ENCODE measurements at regions not wholly inside any gene's neighbourhood (a gene's known extent, or its start where the extent isn't known, plus 50 kb on each side); places are given as distances from the start of the nearest gene placed in this dataset.

- DNase-seq (ENCODE audit: extremely low spot score) = no peak
- ChIA-PET CTCF (no interaction called here), POLR2A (no interaction called here)
- TF ChIP-seq ZNF384 (IDR thresholded peaks at IDR 0.05) (no peak), ARNT (IDR thresholded peaks at IDR 0.05) (no peak), ELF4 (IDR thresholded peaks at IDR 0.05) (no peak), HDGF (IDR thresholded peaks at IDR 0.05; ENCODE audit: borderline replicate concordance) (no peak), BHLHE40 (IDR thresholded peaks at IDR 0.05; ENCODE audit: borderline replicate concordance) (no peak), TARDBP (IDR thresholded peaks at IDR 0.05) (no peak), FOXM1 (IDR thresholded peaks at IDR 0.05; ENCODE audit: borderline replicate concordance) (no peak), CTBP1 (IDR thresholded peaks at IDR 0.05; ENCODE audit: borderline replicate concordance) (no peak), NFRKB (IDR thresholded peaks at IDR 0.05) (no peak), SP1 (IDR thresholded peaks at IDR 0.05) (no peak), FOXK2 (IDR thresholded peaks at IDR 0.05) (no peak), LEF1 (IDR thresholded peaks at IDR 0.05; ENCODE audit: borderline replicate concordance) (no peak), FOXA1 (IDR thresholded peaks at IDR 0.05) (no peak), SUZ12 (IDR thresholded peaks at IDR 0.05) (no peak), PKNOX1 (IDR thresholded peaks at IDR 0.05) (no peak), L3MBTL2 (conservative IDR thresholded peaks at IDR 0.05) (no peak)
Observed at GRCh38 chr16:56087626-56088025, 103.7 kb upstream of the GNAO1 start.

- no peak for DNase-seq (ENCODE audit: extremely low spot score)
- TF ChIP-seq TARDBP (IDR thresholded peaks at IDR 0.05) = no peak
- TF ChIP-seq ELF4 (IDR thresholded peaks at IDR 0.05) = no peak
- no peak for TF ChIP-seq L3MBTL2 (conservative IDR thresholded peaks at IDR 0.05)
- TF ChIP-seq LEF1 (IDR thresholded peaks at IDR 0.05; ENCODE audit: borderline replicate concordance) = no peak
- TF ChIP-seq ARNT (IDR thresholded peaks at IDR 0.05) = no peak
- TF ChIP-seq FOXA1 (IDR thresholded peaks at IDR 0.05) = no peak
- no peak for TF ChIP-seq SUZ12 (IDR thresholded peaks at IDR 0.05)
- CTCF ChIA-PET = no interaction called here
- POLR2A ChIA-PET = no interaction called here
Observed at GRCh38 chr16:56081371-56081770, 109.9 kb upstream of the GNAO1 start.

- ChIA-PET POLR2A (no interaction called here), CTCF (no interaction called here)
- no peak for DNase-seq (ENCODE audit: extremely low spot score)
- TF ChIP-seq TARDBP (IDR thresholded peaks at IDR 0.05) (no peak), L3MBTL2 (conservative IDR thresholded peaks at IDR 0.05) (no peak), HDGF (IDR thresholded peaks at IDR 0.05; ENCODE audit: borderline replicate concordance) (no peak), FOXM1 (IDR thresholded peaks at IDR 0.05; ENCODE audit: borderline replicate concordance) (no peak), BHLHE40 (IDR thresholded peaks at IDR 0.05; ENCODE audit: borderline replicate concordance) (no peak), ZNF384 (IDR thresholded peaks at IDR 0.05) (no peak), SUZ12 (IDR thresholded peaks at IDR 0.05) (no peak), FOXA1 (IDR thresholded peaks at IDR 0.05) (no peak), ARNT (IDR thresholded peaks at IDR 0.05) (no peak), SP1 (IDR thresholded peaks at IDR 0.05) (no peak), ELF4 (IDR thresholded peaks at IDR 0.05) (no peak), LEF1 (IDR thresholded peaks at IDR 0.05; ENCODE audit: borderline replicate concordance) (no peak), FOXK2 (IDR thresholded peaks at IDR 0.05) (no peak), CTBP1 (IDR thresholded peaks at IDR 0.05; ENCODE audit: borderline replicate concordance) (no peak), PKNOX1 (IDR thresholded peaks at IDR 0.05) (no peak), NFRKB (IDR thresholded peaks at IDR 0.05) (no peak)
Observed at GRCh38 chr16:56075732-56076388, 115.4 kb upstream of the GNAO1 start.

- ChIA-PET POLR2A (no interaction called here), CTCF (no interaction called here)
- no peak for DNase-seq (ENCODE audit: extremely low spot score)
- TF ChIP-seq PKNOX1 (IDR thresholded peaks at IDR 0.05) (0 out of 2 replicates have a peak, but pooled peaks have one; percentile 13), NFRKB (IDR thresholded peaks at IDR 0.05) (no peak)
Observed at GRCh38 chr16:56073508-56073907, 117.8 kb upstream of the GNAO1 start.

- CTCF ChIA-PET = no interaction called here
- POLR2A ChIA-PET = no interaction called here
- TF ChIP-seq HDGF (IDR thresholded peaks at IDR 0.05; ENCODE audit: borderline replicate concordance) (no peak), ZNF384 (IDR thresholded peaks at IDR 0.05) (no peak), PKNOX1 (IDR thresholded peaks at IDR 0.05) (no peak), SP1 (IDR thresholded peaks at IDR 0.05) (no peak), SUZ12 (IDR thresholded peaks at IDR 0.05) (no peak), FOXM1 (IDR thresholded peaks at IDR 0.05; ENCODE audit: borderline replicate concordance) (no peak), ELF4 (IDR thresholded peaks at IDR 0.05) (no peak), L3MBTL2 (conservative IDR thresholded peaks at IDR 0.05) (no peak), ARNT (IDR thresholded peaks at IDR 0.05) (no peak), TARDBP (IDR thresholded peaks at IDR 0.05) (no peak), FOXK2 (IDR thresholded peaks at IDR 0.05) (no peak)
- DNase-seq (ENCODE audit: extremely low spot score) = no peak
Observed at GRCh38 chr16:56072096-56072495, 119.2 kb upstream of the GNAO1 start.

GRCh38 chr16:56068816-56069215 is 122.5 kb upstream of the GNAO1 start:
- ChIA-PET POLR2A (no interaction called here), CTCF (no interaction called here)
- no peak for DNase-seq (ENCODE audit: extremely low spot score)
- no peak for TF ChIP-seq SUZ12 (IDR thresholded peaks at IDR 0.05)
- TF ChIP-seq HDGF (IDR thresholded peaks at IDR 0.05; ENCODE audit: borderline replicate concordance) = no peak
- TF ChIP-seq FOXA1 (IDR thresholded peaks at IDR 0.05) = no peak

All from HEK293T (cell line).